Esophagus squamous epithelium (tissue), 5 donors: ENCODE measurements at regions not wholly inside any gene's neighbourhood (a gene's known extent, or its start where the extent isn't known, plus 50 kb on each side); places are given as distances from the start of the nearest gene placed in this dataset.

ENCODE experiments used
- DNase-seq: peaks from one replicate; lab custom pipeline; 2025; lab: John Stamatoyannopoulos, UW
- H3K27ac ChIP-seq, 4 donors: fragments of 200-600 bp; sonication (generic); one replicate each; pipeline ENCODE4 v1.5.1; 2016 to 2019; ENCODE audit warnings: mild to moderate bottlenecking in 1 of 4
- H3K27me3 ChIP-seq, 4 donors: fragments of 200-600 bp; sonication (generic); 1 replicate in 3 of 4; 2 replicates in 1 of 4; pipeline versions ENCODE4 v1.5.1 to v1.6.0; 2017 to 2021; ENCODE audit warnings: antibody characterized with exemption in 1 of 4
- H3K36me3 ChIP-seq, 3 donors: fragments of 200-600 bp; sonication (generic); one replicate each; pipeline ENCODE4 v1.5.1; 2016 to 2019
- H3K4me1 ChIP-seq, 3 donors: fragments of 200-600 bp; sonication (generic); one replicate each; pipeline ENCODE4 v1.5.1; 2017 to 2019
- H3K4me3 ChIP-seq, 4 donors: fragments of 200-600 bp; sonication (generic); 1 replicate in 3 of 4; 2 replicates in 1 of 4; pipeline ENCODE4 v1.5.1; 2016 to 2019; ENCODE audit warnings: mild to moderate bottlenecking in 2 of 4, moderate library complexity in 1 of 4
- H3K9me3 ChIP-seq, 3 donors: fragments of 200-600 bp; sonication (generic); one replicate each; pipeline ENCODE4 v1.5.1; 2016 to 2019
- CTCF ChIP-seq, 6 experiments: fragments of 450-650 bp in 4 of 6; fragments of 200-600 bp in 2 of 6; sonication (generic) in 2 of 6; IDR thresholded peaks; one replicate each; pipeline ENCODE4 v1.5.1; 2016 to 2019; ENCODE audit warnings: antibody characterized with exemption in 6 of 6, mild to moderate bottlenecking in 4 of 6, moderate library complexity in 4 of 6
- POLR2A ChIP-seq, 4 donors: fragments of 450-650 bp; IDR thresholded peaks; one replicate each; pipeline ENCODE4 v1.6.1; 2017; ENCODE audit warnings: antibody characterized with exemption in 4 of 4, mild to moderate bottlenecking in 4 of 4, moderate library complexity in 3 of 4
- WGBS, 2 donors: methylation state at CpG; one replicate each; pipeline ENCODE4 v1.1.5; 2018; 5-methylcytosine and 5-hydroxymethylcytosine counted together
- intact Hi-C: fragments of 100-400 bp; cut with DNase I; formaldehyde crosslinking; loops from one replicate; pipeline ENCODE4 v1.15.0; 2022
- donor health status: DM: yes; HTN: yes; CAD: no.

DNA sequence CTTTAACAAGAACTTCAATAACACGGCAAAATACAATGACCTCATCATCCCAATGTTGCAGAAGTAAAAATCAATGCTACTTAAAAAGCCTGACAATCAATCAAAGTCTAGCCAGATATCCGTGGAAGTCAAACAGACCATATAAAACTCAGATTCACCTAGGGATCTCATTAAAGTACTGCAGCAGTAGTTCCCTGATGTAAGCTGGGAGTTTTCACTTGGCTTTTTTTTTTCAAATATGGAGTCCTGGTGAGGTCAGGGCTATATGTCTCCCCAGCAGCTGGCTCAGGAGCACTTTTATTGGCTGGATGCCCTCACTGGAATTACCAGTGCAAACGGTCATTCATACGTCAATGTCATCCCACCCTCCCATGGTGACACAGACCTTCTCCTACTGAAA lies 220.6 kb upstream of the SLC30A5 start:
- Histone ChIP-seq H3K9me3 (no peaks in the 10 kb centered on the region), H3K4me1 (no peaks in the 10 kb centered on the region), H3K36me3 (no peaks in the 10 kb centered on the region), H3K27me3 (no peaks in the 10 kb centered on the region), H3K27ac (no peak overlapping the region), H3K4me3 (no peak overlapping the region)
- intact Hi-C loops, result no loop called here
- DNase-seq, result no peak
- 58 to 68% methylated on average over 4 of the region's 4 CpGs for WGBS, 2 donors
- TF ChIP-seq POLR2A (IDR thresholded peaks at IDR 0.05) (no peak), CTCF (IDR thresholded peaks at IDR 0.05) (no peak)

DNA sequence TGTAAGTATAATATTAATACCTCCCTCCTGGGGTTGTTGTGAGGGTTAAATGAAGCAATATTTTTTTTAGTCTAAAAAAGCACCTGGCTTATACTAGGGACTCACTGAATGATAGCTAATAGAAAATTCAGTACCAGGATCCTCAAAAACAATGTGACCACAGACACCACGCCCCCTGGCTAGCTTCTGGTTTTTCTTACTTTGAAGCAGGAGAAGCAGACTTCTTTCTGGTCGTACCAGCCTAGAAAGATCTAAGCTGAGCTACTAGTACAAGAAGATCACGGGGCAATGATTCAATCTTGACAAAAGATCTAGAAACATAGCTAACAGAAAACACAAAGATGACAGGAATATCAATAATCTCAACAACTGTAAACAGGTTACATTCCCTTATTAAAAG lies 218.5 kb upstream of the SLC30A5 start:
- Histone ChIP-seq H3K27ac (no peak overlapping the region), H3K4me3 (no peak overlapping the region), H3K36me3 (no peaks in the 10 kb centered on the region), H3K9me3 (no peaks in the 10 kb centered on the region), H3K4me1 (no peaks in the 10 kb centered on the region), H3K27me3 (no peaks in the 10 kb centered on the region)
- no peak for DNase-seq
- TF ChIP-seq POLR2A (IDR thresholded peaks at IDR 0.05) (no peak), CTCF (IDR thresholded peaks at IDR 0.05) (no peak)
- intact Hi-C loops, result no loop called here
- 71 to 75% methylated on average over 3 of the region's 3 CpGs for WGBS, 2 donors

DNA sequence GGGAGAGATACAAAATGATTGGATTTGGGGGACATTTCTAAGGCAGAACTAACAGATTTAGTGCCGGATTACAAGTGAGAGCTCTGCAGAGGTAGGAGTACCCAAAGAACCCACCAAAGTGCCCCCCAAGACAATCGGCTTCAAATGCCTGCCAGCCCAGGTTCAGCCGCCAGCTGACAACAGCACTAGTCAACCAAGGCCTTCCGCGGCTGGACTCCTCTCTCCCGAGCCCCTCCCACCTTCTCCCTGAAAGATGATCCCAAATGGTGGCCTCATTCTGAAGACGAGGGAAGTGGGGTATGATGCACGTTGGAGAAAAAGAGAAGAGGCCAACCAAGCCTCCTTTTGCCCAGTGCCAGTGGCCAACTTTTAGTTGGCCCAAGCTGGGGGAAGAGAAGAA lies 210.4 kb upstream of the SLC30A5 start:
- H3K36me3 ChIP-seq, result no peaks in the 10 kb centered on the region
- WGBS, 2 donors, result 82% methylated on average over 5 to 8 of the region's 8 CpGs
- no peaks in the 10 kb centered on the region for H3K27me3 ChIP-seq
- no peaks in the 10 kb centered on the region for H3K9me3 ChIP-seq
- no peak for TF ChIP-seq POLR2A (IDR thresholded peaks at IDR 0.05)
- TF ChIP-seq CTCF (IDR thresholded peaks at IDR 0.05), result no peak
- no peak for DNase-seq
- intact Hi-C loops, result no loop called here
- no peak overlapping the region for H3K4me3 ChIP-seq
- no peak overlapping the region for H3K27ac ChIP-seq
- H3K4me1 ChIP-seq, result no peaks in the 10 kb centered on the region

- Histone ChIP-seq H3K27me3 (no peaks in the 10 kb centered on the region), H3K36me3 (no peaks in the 10 kb centered on the region), H3K9me3 (no peaks in the 10 kb centered on the region), H3K4me1 (no peaks in the 10 kb centered on the region), H3K27ac (no peak overlapping the region), H3K4me3 (no peak overlapping the region)
- intact Hi-C loops, result no loop called here
- 49 to 61% methylated on average over 4 of the region's 4 CpGs for WGBS, 2 donors
- TF ChIP-seq CTCF (IDR thresholded peaks at IDR 0.05) (no peak), POLR2A (IDR thresholded peaks at IDR 0.05) (no peak)
- DNase-seq, result no peak
Observed at GRCh38 chr5:68884144-68884754, 209.6 kb upstream of the SLC30A5 start.

GRCh38 chr5:68884883-68885282 lies 208.9 kb upstream of the SLC30A5 start:
- Histone ChIP-seq H3K4me3 (no peak overlapping the region), H3K9me3 (no peaks in the 10 kb centered on the region), H3K4me1 (no peaks in the 10 kb centered on the region), H3K27me3 (no peaks in the 10 kb centered on the region), H3K36me3 (no peaks in the 10 kb centered on the region), H3K27ac (no peak overlapping the region)
- intact Hi-C loops, result no loop called here
- TF ChIP-seq CTCF (IDR thresholded peaks at IDR 0.05) (peak in 4 of 6 experiments; percentile 14 to 45 (median 24)), POLR2A (IDR thresholded peaks at IDR 0.05) (no peak)
- DNase-seq, result no peak
